SK-N-SH (cell line): ENCODE measurements at regions not wholly inside any gene's neighbourhood (a gene's known extent, or its start where the extent isn't known, plus 50 kb on each side); places are given as distances from the start of the nearest gene placed in this dataset.

Source experiments
- CTCF ChIA-PET: fragments of 300-600, 350-600 bp; formaldehyde crosslinking; extraction: SDS; loops from one replicate; lab custom pipeline; 2021; lab: Yijun Ruan, JAX
- POLR2A ChIA-PET: fragments of 350-600 bp; sonication (Branson Sonifier 250); formaldehyde crosslinking; extraction: SDS; loops from one replicate; lab custom pipeline; 2020; ENCODE audit warnings: antibody characterized with exemption, inconsistent platforms; lab: Yijun Ruan, JAX
- DNase-seq: peaks from one replicate; pipeline ENCODE4 v3.0.0; 2012
- H2AFZ ChIP-seq: fragments of 200-600 bp; sonication (generic); 2 replicates; pipeline ENCODE4 v1.8.1; 2016; ENCODE audit warnings: antibody characterized with exemption, mild to moderate bottlenecking, low read depth
- H3F3A ChIP-seq: fragments of 200-600 bp; sonication (generic); replicated peaks from 2 replicates; pipeline ENCODE3; 2016; ENCODE audit warnings: antibody characterized with exemption, mild to moderate bottlenecking; ENCODE audit not compliant: insufficient read depth
- H3K27ac ChIP-seq, 2 experiments: fragments of 200-500 bp in 1 of 2; fragments of 200-600 bp in 1 of 2; sonication (Bioruptor generic) in 1 of 2; sonication (generic), shearing (Covaris generic) in 1 of 2; 2 replicates each; pipeline versions ENCODE4 v1.5.1 to v1.6.1; 2014 to 2016; ENCODE audit warnings: low read depth in 2 of 2, inconsistent platforms in 1 of 2, low read length in 1 of 2, mild to moderate bottlenecking in 1 of 2, mixed read lengths in 1 of 2
- H3K27me3 ChIP-seq: fragments of 200-600 bp; sonication (generic), shearing (Covaris generic); 2 replicates; pipeline ENCODE4 v1.6.1; 2016; ENCODE audit warnings: mixed run types; ENCODE audit not compliant: insufficient read depth
- H3K36me3 ChIP-seq, 2 experiments: fragments of 200-500 bp in 1 of 2; fragments of 200-600 bp in 1 of 2; sonication (Bioruptor generic) in 1 of 2; sonication (generic) in 1 of 2; replicated peaks in 1 of 2; 2 replicates each; pipeline versions ENCODE3 to v1.5.1; 2014 to 2016; ENCODE audit warnings: low read length in 1 of 2, mild to moderate bottlenecking in 1 of 2; ENCODE audit not compliant: insufficient read depth in 2 of 2, control insufficient read depth in 1 of 2
- H3K4me1 ChIP-seq, 2 experiments: fragments of 200-500 bp in 1 of 2; fragments of 200-600 bp in 1 of 2; sonication (Bioruptor generic) in 1 of 2; sonication (generic), shearing (Covaris generic) in 1 of 2; 2 replicates each; pipeline versions ENCODE4 v1.5.1 to v1.6.1; 2014 to 2016; ENCODE audit warnings: low read depth in 1 of 2, low read length in 1 of 2, mixed run types in 1 of 2; ENCODE audit not compliant: insufficient read depth in 2 of 2, control insufficient read depth in 1 of 2
- H3K4me2 ChIP-seq: fragments of 200-600 bp; sonication (generic), shearing (Covaris generic); 2 replicates; pipeline ENCODE4 v1.6.1; 2017; ENCODE audit warnings: mixed run types
- H3K4me3 ChIP-seq, 2 experiments: fragments of 200-500 bp in 1 of 2; fragments of 200-600 bp in 1 of 2; sonication (Bioruptor generic) in 1 of 2; sonication (generic), shearing (Covaris generic) in 1 of 2; 2 replicates each; pipeline versions ENCODE4 v1.5.1 to v1.8.1; 2014 to 2016; ENCODE audit warnings: low read depth in 2 of 2, inconsistent platforms in 1 of 2, low read length in 1 of 2, mild to moderate bottlenecking in 1 of 2, mixed read lengths in 1 of 2, moderate library complexity in 1 of 2
- H3K79me2 ChIP-seq: fragments of 200-600 bp; sonication (generic); 2 replicates; pipeline ENCODE4 v1.8.1; 2017; ENCODE audit warnings: mild to moderate bottlenecking; ENCODE audit not compliant: insufficient read depth
- H3K9ac ChIP-seq: fragments of 200-600 bp; sonication (generic); 2 replicates; pipeline ENCODE4 v1.6.1; 2017; ENCODE audit warnings: mixed run types
- H3K9me2 ChIP-seq: fragments of 200-600 bp; sonication (generic); 2 replicates; pipeline ENCODE4 v1.6.1; 2017; ENCODE audit warnings: mixed run types
- H3K9me3 ChIP-seq: fragments of 200-600 bp; sonication (generic); 2 replicates; pipeline ENCODE4 v1.6.1; 2017; ENCODE audit warnings: mixed run types, mild to moderate bottlenecking, moderate library complexity
- H4K20me1 ChIP-seq: fragments of 200-600 bp; sonication (generic); 2 replicates; pipeline ENCODE4 v1.6.1; 2017; ENCODE audit warnings: mild to moderate bottlenecking, mixed run types; ENCODE audit not compliant: insufficient read depth
- CHD2 ChIP-seq: fragments of 150-350 bp; IDR thresholded peaks from 2 replicates; pipeline ENCODE4 v1.6.1; 2018; ENCODE audit warnings: low read length; ENCODE audit not compliant: partially characterized antibody
- FOXJ3 ChIP-seq: sonication (generic); formaldehyde crosslinking; IDR thresholded peaks from 2 replicates; pipeline ENCODE4 v1.5.1; 2020; ENCODE audit warnings: mild to moderate bottlenecking, missing genetic modification reagents
- IRF3 ChIP-seq: fragments of 150-350 bp; IDR thresholded peaks from 2 replicates; pipeline ENCODE4 v1.6.1; 2016; ENCODE audit warnings: mild to moderate bottlenecking, low read depth, low read length
- MEF2A ChIP-seq: IDR thresholded peaks from 2 replicates; pipeline ENCODE4 v1.4.0; 2012; ENCODE audit warnings: low read depth, borderline replicate concordance
- MXI1 ChIP-seq: IDR thresholded peaks from 2 replicates; pipeline ENCODE4 v1.6.1; 2012; ENCODE audit warnings: mild to moderate bottlenecking, low read depth, low read length, improper control_type of control experiment
- NFIC ChIP-seq: IDR thresholded peaks from 2 replicates; pipeline ENCODE4 v1.4.0; 2012; ENCODE audit warnings: borderline replicate concordance
- NRF1 ChIP-seq: IDR thresholded peaks from 2 replicates; pipeline ENCODE4 v1.6.1; 2012; ENCODE audit warnings: low read depth, mild to moderate bottlenecking, low read length
- PBX3 ChIP-seq: IDR thresholded peaks from 2 replicates; pipeline ENCODE4; 2012
- SMC3 ChIP-seq: IDR thresholded peaks from 2 replicates; pipeline ENCODE4 v1.6.1; 2012; ENCODE audit warnings: low read depth, low read length, improper control_type of control experiment
- USF1 ChIP-seq: IDR thresholded peaks from 2 replicates; pipeline ENCODE4 v1.4.0; 2012; ENCODE audit warnings: low read depth, borderline replicate concordance
- WGBS: methylation state at CpG from one replicate; pipeline ENCODE4 v1.1.6; 2017; ENCODE audit warnings: low lambda C conversion rate; 5-methylcytosine and 5-hydroxymethylcytosine counted together
- TF ChIP-seq, protein P1 (sequence below): IDR thresholded peaks from 2 replicates; pipeline ENCODE4 v1.6.1; 2012; ENCODE audit warnings: mild to moderate bottlenecking, low read depth, low read length, moderate library complexity
- TF ChIP-seq, protein P2 (sequence below): IDR thresholded peaks from 2 replicates; pipeline ENCODE4 v1.4.0; 2012; ENCODE audit warnings: low read depth, borderline replicate concordance

DNA sequence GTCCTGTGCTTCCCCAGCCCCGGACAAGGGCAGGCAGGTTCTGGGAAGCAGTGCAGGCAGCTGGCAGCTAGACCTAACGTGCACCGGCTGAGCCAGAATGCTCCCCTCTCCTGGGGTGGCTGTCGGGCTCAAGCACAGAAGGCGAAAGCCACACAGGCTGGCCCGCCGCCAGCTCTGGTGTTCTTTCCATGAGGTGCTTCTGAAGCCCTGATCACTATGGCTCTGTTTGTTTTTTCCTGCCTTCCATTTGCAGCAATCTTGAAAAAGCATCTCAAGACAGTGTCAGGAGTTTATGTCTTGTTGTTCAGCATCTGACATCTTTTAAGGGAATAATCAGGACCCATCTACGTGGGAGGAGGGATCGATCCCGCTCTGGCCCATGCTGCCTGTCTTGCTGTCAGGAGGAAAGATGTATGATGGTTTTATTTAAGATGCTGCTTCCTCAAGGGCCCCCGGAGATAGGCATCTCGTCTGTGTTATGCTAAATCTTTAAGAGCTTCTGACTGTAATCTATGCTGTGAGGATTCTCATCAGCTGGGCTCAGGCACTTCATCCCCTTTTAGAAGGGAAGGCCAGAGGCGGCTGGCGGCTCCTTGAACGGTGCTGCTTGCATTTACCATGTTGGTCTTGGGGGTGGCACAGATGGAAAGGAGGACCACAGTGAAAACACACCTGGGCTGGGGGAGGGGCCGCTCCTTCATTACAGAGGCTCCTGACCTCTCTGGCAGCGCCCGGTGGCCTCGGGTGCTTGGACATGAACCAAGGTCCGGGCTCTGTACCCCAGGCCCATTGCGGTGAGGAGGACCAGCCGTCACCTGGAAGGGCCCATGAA, 118.5 kb upstream of the HDAC4 start (continued):
- TF ChIP-seq, protein P1, sequence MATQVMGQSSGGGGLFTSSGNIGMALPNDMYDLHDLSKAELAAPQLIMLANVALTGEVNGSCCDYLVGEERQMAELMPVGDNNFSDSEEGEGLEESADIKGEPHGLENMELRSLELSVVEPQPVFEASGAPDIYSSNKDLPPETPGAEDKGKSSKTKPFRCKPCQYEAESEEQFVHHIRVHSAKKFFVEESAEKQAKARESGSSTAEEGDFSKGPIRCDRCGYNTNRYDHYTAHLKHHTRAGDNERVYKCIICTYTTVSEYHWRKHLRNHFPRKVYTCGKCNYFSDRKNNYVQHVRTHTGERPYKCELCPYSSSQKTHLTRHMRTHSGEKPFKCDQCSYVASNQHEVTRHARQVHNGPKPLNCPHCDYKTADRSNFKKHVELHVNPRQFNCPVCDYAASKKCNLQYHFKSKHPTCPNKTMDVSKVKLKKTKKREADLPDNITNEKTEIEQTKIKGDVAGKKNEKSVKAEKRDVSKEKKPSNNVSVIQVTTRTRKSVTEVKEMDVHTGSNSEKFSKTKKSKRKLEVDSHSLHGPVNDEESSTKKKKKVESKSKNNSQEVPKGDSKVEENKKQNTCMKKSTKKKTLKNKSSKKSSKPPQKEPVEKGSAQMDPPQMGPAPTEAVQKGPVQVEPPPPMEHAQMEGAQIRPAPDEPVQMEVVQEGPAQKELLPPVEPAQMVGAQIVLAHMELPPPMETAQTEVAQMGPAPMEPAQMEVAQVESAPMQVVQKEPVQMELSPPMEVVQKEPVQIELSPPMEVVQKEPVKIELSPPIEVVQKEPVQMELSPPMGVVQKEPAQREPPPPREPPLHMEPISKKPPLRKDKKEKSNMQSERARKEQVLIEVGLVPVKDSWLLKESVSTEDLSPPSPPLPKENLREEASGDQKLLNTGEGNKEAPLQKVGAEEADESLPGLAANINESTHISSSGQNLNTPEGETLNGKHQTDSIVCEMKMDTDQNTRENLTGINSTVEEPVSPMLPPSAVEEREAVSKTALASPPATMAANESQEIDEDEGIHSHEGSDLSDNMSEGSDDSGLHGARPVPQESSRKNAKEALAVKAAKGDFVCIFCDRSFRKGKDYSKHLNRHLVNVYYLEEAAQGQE: no peak
- TF ChIP-seq IRF3 (no peak), FOXJ3 (CRISPR knock-in tag) (no peak), MEF2A (no peak), USF1 (no peak), NRF1 (no peak)

DNA sequence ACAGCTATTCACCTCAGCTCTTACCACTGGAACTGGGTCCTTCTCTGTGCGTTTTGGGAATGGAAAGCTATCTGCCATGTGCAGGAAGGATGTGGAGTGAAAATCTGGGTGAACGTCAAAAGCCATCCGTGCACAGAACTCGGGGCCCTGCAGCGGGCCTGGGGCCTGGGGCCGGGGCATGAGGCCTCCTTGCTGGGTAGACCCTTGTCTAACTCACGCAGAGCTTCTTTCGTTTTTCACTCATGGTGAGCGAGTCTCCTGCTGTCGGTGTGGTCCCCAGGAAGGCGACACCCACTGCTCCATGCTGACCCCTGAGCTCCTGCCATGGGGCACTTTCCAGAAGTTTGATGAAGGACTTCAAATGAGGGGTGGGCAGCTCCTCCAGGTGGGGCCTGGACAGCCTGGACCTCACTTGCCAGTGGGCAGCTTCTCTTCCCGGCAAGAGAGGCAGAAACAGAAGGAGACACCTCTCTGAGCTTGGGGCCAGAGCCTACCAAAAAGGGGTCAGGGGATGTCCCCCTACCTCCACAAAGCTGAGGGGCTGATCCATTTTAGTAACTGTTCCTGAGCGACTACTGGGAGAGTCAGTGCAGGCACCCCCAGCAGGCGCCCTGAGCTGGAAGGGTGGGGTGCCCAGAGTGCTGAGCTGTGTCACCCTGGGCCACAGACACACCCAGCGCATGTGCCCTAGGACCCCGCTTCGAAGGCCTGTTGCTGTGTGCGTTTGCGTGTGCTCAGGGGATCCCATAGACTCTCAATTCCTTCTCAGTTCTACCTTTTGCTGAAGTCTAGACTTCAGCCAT, 117.7 kb upstream of the HDAC4 start:
- Histone ChIP-seq H3F3A (no peaks in the 10 kb centered on the region), H2AFZ (no peak overlapping the region), H3K79me2 (no peaks in the 10 kb centered on the region), H4K20me1 (no peaks in the 10 kb centered on the region), H3K27ac (no peak overlapping the region), H3K4me1 (peaks cover 0 to 8% of the 10 kb centered on the region in 2 experiments; a peak in 1 of 4 replicates), H3K9ac (no peak overlapping the region), H3K4me2 (no peak overlapping the region), H3K9me3 (no peaks in the 10 kb centered on the region), H3K36me3 (no peaks in the 10 kb centered on the region), H3K9me2 (no peaks in the 10 kb centered on the region), H3K27me3 (no peaks in the 10 kb centered on the region), H3K4me3 (no peak overlapping the region)
- DNase-seq: no peak
- POLR2A ChIA-PET: no interaction called here
- WGBS: 51% methylated on average over 10 of the region's 19 CpGs
- CTCF ChIA-PET: interaction anchor here (1.0 kb wide), 1 partner anchor 633 kb away, joined by 3 read pairs; no protein-coding TSS in a partner anchor
- TF ChIP-seq, protein P2, sequence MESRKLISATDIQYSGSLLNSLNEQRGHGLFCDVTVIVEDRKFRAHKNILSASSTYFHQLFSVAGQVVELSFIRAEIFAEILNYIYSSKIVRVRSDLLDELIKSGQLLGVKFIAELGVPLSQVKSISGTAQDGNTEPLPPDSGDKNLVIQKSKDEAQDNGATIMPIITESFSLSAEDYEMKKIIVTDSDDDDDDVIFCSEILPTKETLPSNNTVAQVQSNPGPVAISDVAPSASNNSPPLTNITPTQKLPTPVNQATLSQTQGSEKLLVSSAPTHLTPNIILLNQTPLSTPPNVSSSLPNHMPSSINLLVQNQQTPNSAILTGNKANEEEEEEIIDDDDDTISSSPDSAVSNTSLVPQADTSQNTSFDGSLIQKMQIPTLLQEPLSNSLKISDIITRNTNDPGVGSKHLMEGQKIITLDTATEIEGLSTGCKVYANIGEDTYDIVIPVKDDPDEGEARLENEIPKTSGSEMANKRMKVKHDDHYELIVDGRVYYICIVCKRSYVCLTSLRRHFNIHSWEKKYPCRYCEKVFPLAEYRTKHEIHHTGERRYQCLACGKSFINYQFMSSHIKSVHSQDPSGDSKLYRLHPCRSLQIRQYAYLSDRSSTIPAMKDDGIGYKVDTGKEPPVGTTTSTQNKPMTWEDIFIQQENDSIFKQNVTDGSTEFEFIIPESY: no peak
- TF ChIP-seq NFIC (no peak), IRF3 (no peak), MEF2A (no peak), PBX3 (no peak), MXI1 (no peak), CHD2 (no peak), SMC3 (no peak), USF1 (no peak)
